SK-N-SH (cell line): ENCODE measurements at regions not wholly inside any gene's neighbourhood (a gene's known extent, or its start where the extent isn't known, plus 50 kb on each side); places are given as distances from the start of the nearest gene placed in this dataset.

Experiments
- CHD2 ChIP-seq: fragments of 150-350 bp; IDR thresholded peaks from 2 replicates; pipeline ENCODE4 v1.6.1; 2018; ENCODE audit warnings: low read length; ENCODE audit not compliant: partially characterized antibody
- CTCF ChIP-seq: fragments of 200-600 bp; sonication (generic); IDR thresholded peaks from 2 replicates; pipeline ENCODE4 v1.6.1; 2017; ENCODE audit warnings: antibody characterized with exemption, mild to moderate bottlenecking, moderate library complexity
- FOXM1 ChIP-seq: IDR thresholded peaks from 2 replicates; pipeline ENCODE4 v1.4.0; 2012; ENCODE audit warnings: low read depth, mild to moderate bottlenecking
- MXI1 ChIP-seq: IDR thresholded peaks from 2 replicates; pipeline ENCODE4 v1.6.1; 2012; ENCODE audit warnings: mild to moderate bottlenecking, low read depth, low read length, improper control_type of control experiment
- POLR2AphosphoS5 ChIP-seq: IDR thresholded peaks from 2 replicates; pipeline ENCODE4 v1.6.1; 2012; ENCODE audit warnings: low read depth, low read length
- RAD21 ChIP-seq: IDR thresholded peaks from 2 replicates; pipeline ENCODE4 v1.6.1; 2012; ENCODE audit warnings: mild to moderate bottlenecking, low read length
- RCOR1 ChIP-seq: fragments of 150-350 bp; IDR thresholded peaks from 2 replicates; pipeline ENCODE4 v1.6.1; 2017; ENCODE audit warnings: antibody characterized with exemption, low read length
- TF ChIP-seq, protein P1 (sequence below): IDR thresholded peaks from 2 replicates; pipeline ENCODE4; 2012
- TF ChIP-seq, protein P2 (sequence below): fragments of 150-350 bp; IDR thresholded peaks from 2 replicates; pipeline ENCODE4 v1.6.1; 2017; ENCODE audit warnings: antibody characterized with exemption, low read length, low read depth, borderline replicate concordance

- TF ChIP-seq RAD21 (no peak), MXI1 (no peak), CTCF (no peak), RCOR1 (no peak), CHD2 (no peak), FOXM1 (no peak), POLR2AphosphoS5 (no peak)
- TF ChIP-seq, protein P1, sequence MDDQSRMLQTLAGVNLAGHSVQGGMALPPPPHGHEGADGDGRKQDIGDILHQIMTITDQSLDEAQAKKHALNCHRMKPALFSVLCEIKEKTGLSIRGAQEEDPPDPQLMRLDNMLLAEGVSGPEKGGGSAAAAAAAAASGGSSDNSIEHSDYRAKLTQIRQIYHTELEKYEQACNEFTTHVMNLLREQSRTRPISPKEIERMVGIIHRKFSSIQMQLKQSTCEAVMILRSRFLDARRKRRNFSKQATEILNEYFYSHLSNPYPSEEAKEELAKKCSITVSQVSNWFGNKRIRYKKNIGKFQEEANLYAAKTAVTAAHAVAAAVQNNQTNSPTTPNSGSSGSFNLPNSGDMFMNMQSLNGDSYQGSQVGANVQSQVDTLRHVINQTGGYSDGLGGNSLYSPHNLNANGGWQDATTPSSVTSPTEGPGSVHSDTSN = no peak
- TF ChIP-seq, protein P2, sequence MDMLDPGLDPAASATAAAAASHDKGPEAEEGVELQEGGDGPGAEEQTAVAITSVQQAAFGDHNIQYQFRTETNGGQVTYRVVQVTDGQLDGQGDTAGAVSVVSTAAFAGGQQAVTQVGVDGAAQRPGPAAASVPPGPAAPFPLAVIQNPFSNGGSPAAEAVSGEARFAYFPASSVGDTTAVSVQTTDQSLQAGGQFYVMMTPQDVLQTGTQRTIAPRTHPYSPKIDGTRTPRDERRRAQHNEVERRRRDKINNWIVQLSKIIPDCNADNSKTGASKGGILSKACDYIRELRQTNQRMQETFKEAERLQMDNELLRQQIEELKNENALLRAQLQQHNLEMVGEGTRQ = no peak
Measured at GRCh38 chr17:6325051-6325450, 109.9 kb downstream of the AIPL1 start.
